ENCODE measurements at regions not wholly inside any gene's neighbourhood (a gene's known extent, or its start where the extent isn't known, plus 50 kb on each side); places are given as distances from the start of the nearest gene placed in this dataset.

DNA sequence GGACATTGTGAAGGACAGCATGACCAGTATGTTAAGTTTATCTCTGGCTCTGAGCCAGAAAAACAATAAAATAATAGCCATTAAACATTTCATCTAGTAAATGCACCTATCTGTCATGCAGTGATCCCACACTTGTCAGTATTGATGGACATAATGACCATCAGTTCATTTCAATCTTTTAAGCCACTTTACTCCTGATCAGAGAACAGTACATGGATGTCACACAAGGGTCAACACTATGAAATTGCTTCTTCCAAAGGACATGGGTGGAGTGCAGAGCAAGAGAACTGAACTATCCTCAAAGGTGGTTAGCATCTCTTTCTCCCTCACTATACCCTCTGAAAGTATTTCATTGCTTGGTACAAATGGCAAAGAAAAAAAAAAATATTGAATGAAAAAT is 816.0 kb upstream of the GYPC start:
- TF ChIP-seq CTCF (IDR thresholded peaks at IDR 0.05) (no peak), POLR2A (IDR thresholded peaks at IDR 0.05) (no peak)

Measured in lower leg skin (tissue), 3 donors.